ENCODE measurements at regions not wholly inside any gene's neighbourhood (a gene's known extent, or its start where the extent isn't known, plus 50 kb on each side); places are given as distances from the start of the nearest gene placed in this dataset.
A peak's percentile ranks its signal among the peaks of the same experiment; 100 is the strongest.
"Not testable (repeated sequence)": the region's sequence is repeated elsewhere in the genome, so short reads cannot be mapped to it uniquely, and the experiment has no call there.

- Histone ChIP-seq H3K4me3 (no peak overlapping the region), H3K4me1 (ENCODE audit: low read depth) (no peaks in the 10 kb centered on the region), H3K36me3 (ENCODE audit: low read depth) (no peaks in the 10 kb centered on the region), H3K9me3 (no peaks in the 10 kb centered on the region)
- no peak for TF ChIP-seq CTCF (IDR thresholded peaks at IDR 0.05)
- no peak for DNase-seq
- intact Hi-C loops (cut with DNase I, micrococcal nuclease) = no loop called here
- ATAC-seq = no peak
Observed at GRCh38 chr2:156769802-156770201, 333.6 kb downstream of the GPD2 start.

- Histone ChIP-seq H3K4me1 (ENCODE audit: low read depth) (peaks cover 7% of the 10 kb centered on the region), H3K4me3 (no peak overlapping the region), H3K36me3 (ENCODE audit: low read depth) (no peaks in the 10 kb centered on the region), H3K9me3 (no peaks in the 10 kb centered on the region)
- peak; percentile 44 for ATAC-seq
- no peak for TF ChIP-seq CTCF (IDR thresholded peaks at IDR 0.05)
- DNase-seq = peak in 1 of 3 donors; percentile 18
- intact Hi-C loops (cut with DNase I, micrococcal nuclease) = no loop called here
Observed at GRCh38 chr2:156778916-156779315, 342.7 kb downstream of the GPD2 start.

- ATAC-seq = peak; percentile 98
- no peak overlapping the region for H3K4me3 ChIP-seq
- TF ChIP-seq CTCF (IDR thresholded peaks at IDR 0.05) = no peak
- peaks cover 14% of the 10 kb centered on the region for H3K4me1 ChIP-seq (ENCODE audit: low read depth)
- H3K9me3 ChIP-seq = no peaks in the 10 kb centered on the region
- intact Hi-C loops (cut with DNase I, micrococcal nuclease) = no loop called here
- peak in 1 of 3 donors; percentile 67 for DNase-seq
- H3K36me3 ChIP-seq (ENCODE audit: low read depth) = no peaks in the 10 kb centered on the region
Observed at GRCh38 chr2:156779416-156780120, 343.4 kb downstream of the GPD2 start.

- peaks cover 16% of the 10 kb centered on the region for H3K4me1 ChIP-seq (ENCODE audit: low read depth)
- intact Hi-C loops (cut with DNase I, micrococcal nuclease); H3K36me3 ChIP-seq (ENCODE audit: low read depth); H3K4me3 ChIP-seq; H3K9me3 ChIP-seq; ATAC-seq; DNase-seq: not testable (repeated sequence)
Observed at GRCh38 chr2:156781677-156782076, 345.5 kb downstream of the GPD2 start.

GRCh38 chr2:156784020-156784701 lies 348.0 kb downstream of the GPD2 start:
- peak; percentile 39 for ATAC-seq
- H3K36me3 ChIP-seq (ENCODE audit: low read depth) = no peaks in the 10 kb centered on the region
- TF ChIP-seq CTCF (IDR thresholded peaks at IDR 0.05) = no peak
- DNase-seq = peak in 1 of 3 donors; percentile 20
- intact Hi-C loops (cut with DNase I, micrococcal nuclease) = no loop called here
- peaks cover 16% of the 10 kb centered on the region for H3K4me1 ChIP-seq (ENCODE audit: low read depth)
- no peaks in the 10 kb centered on the region for H3K9me3 ChIP-seq
- no peak overlapping the region for H3K4me3 ChIP-seq

- no peak for TF ChIP-seq CTCF (IDR thresholded peaks at IDR 0.05)
- ATAC-seq = no peak
- intact Hi-C loops (cut with DNase I, micrococcal nuclease) = no loop called here
- Histone ChIP-seq H3K9me3 (no peaks in the 10 kb centered on the region), H3K4me3 (no peak overlapping the region), H3K36me3 (ENCODE audit: low read depth) (no peaks in the 10 kb centered on the region), H3K4me1 (ENCODE audit: low read depth) (peaks cover 11% of the 10 kb centered on the region)
- DNase-seq = no peak
Observed at GRCh38 chr2:156787517-156787916, 351.3 kb downstream of the GPD2 start.
